ENCODE measurements at regions not wholly inside any gene's neighbourhood (a gene's known extent, or its start where the extent isn't known, plus 50 kb on each side); places are given as distances from the start of the nearest gene placed in this dataset.
"Not testable (repeated sequence)": the region's sequence is repeated elsewhere in the genome, so short reads cannot be mapped to it uniquely, and the experiment has no call there.

DNA sequence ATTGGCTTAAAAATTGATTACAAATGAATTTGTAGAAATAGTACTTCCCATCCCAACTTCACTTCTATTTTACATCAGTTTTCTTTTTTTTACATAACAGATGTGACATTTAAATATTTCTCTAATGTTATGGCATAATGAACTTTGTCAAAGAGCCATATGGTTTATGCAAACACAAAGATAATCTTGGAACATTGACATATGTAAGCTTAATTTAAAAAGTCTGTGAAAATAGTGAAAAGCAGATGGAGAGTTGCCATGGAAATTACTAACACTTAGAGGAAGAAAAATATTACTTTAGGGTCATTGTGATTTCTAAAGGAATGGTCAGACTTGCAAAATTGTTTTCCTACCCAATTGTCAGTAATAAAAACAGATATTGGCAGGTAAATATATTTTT, 232.4 kb downstream of the AEBP2 start:
- DNase-seq = no peak

GRCh38 chr12:19674437-19674836, 235.1 kb downstream of the AEBP2 start:
- no peak for DNase-seq

- DNase-seq = no peak
Measured at GRCh38 chr12:19675361-19675760, 236.1 kb downstream of the AEBP2 start.

- DNase-seq = not testable (repeated sequence)
Measured at GRCh38 chr12:19678501-19678900, 239.2 kb downstream of the AEBP2 start.

DNA sequence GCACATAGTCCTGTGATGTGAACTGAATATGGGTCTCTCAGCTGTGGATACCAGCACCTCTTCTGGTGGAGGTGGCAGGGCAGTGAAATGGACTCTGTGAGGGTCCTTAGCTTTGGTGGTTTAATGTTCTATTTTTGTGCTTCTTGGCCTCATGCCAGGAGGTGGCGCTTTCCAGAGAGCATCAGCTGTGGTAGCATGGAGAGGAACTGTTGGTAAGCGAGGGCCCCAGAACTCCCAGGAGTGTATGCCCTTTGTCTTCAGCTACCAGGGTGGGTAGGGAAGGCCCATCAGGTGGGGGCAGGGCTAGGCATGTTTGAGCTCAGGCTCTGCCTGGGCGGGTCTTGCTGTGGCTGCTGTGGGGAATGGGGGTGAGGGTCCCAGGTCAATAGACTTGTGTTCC, 241.7 kb downstream of the AEBP2 start:
- no peak for DNase-seq

DNA sequence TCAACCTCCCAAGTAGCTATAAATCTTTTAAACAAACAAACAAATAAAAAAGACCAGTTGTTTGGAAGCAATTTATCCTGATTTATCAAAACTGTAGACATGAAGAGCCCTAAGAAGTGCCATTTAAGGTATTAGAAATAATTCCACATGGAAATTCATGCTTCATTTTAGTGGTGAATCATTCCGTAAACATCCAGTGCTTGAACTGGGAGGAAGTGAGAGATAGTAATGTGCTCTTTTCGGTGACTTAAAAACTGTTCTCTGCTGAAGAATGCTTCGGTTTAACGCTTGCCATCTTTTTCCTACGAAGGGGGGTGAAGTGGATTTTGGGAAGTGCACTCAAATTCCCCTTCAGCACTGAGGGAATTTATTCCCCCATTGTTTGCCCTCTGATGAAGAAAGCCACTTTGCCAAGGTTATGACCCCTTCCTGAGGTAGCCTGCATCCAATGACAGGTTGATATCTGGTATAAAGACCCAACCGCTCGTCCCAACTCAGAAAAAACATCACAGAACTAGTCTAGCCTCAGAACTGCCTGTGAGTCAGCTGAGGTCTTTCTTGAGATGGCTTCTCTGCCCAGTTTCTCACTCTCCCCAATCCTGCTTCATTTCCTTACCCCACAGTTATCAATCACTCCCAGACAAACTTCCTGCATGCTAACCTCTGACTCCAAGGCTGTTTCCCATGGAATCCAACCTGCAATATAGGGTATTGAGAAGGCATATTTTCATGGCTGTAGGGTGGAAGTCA, 244.1 kb downstream of the AEBP2 start:
- no peak for DNase-seq

DNA sequence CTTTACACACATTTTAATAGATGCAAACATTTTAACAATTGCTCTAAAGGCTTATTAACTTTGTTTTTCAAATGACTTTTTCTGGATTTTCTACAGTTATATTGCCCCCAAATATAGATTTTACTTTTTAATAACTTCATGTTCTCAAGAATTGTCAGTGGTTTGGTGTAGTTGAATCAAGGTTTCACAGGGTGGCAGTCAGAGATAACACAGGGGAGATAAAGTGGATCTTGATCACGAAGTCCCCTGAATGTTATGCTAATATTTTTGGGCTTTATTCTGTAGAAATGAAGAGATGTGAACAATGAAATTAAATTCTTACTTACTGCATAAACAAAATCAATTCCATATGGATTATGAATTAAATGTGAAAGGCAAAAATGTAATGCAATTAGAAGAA, 248.1 kb downstream of the AEBP2 start:
- no peak for DNase-seq

DNA sequence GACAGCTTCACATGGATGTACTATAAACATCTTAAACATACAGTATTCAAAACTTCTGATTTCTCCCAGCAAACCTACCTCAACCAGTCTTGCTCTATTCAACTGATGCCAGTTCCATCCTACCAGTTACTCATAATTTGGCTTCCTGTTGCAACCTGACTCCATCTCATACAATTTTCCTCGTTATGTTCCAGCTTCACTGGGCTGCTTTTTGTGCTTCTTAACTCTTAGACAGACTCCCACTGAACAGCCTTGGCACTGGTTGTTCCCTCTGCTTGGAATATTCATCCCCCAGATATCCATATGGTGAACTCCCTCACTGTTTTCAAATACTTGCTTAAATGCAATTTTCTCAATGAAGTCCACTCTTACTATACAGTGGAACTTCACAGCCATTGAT, 249.2 kb downstream of the AEBP2 start:
- no peak for DNase-seq

- no peak for DNase-seq
Measured at GRCh38 chr12:19689226-19689625, 249.9 kb downstream of the AEBP2 start.

DNA sequence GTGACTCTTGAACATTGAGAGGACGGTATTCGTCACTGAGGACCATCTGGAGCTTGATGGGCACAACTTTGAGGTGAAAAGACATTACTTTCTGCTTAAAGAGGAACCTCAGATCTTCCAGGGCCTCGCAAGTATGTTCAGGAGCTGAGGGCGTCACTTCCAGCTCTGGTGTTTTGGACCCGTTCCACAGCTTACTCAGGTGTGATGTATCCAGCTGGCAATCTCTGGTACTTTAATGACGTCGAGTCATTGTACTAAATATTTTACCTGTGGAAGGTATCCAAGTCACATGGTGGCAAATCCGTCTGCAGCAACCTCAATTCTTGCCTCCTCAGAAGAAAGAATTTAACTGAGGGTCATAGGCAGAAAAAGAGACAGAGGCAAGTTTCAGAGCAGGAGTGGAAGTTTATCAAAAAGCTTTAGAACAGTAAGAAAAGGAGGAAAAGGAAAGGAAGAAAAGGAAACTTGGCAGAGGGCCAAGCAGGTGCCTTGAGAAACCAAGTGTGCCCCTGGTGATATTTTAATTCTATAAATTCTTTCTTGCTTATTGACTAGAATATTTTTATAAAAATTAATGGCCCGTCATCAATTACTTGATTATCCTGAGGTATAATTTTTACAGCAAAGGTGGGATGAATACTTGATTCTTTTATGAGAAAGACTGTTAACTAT, 250.6 kb downstream of the AEBP2 start:
- DNase-seq = no peak

GRCh38 chr12:19692091-19692490, 252.8 kb downstream of the AEBP2 start:
- no peak for DNase-seq

- DNase-seq = no peak
Measured at GRCh38 chr12:19692566-19692965, 253.3 kb downstream of the AEBP2 start.

DNA sequence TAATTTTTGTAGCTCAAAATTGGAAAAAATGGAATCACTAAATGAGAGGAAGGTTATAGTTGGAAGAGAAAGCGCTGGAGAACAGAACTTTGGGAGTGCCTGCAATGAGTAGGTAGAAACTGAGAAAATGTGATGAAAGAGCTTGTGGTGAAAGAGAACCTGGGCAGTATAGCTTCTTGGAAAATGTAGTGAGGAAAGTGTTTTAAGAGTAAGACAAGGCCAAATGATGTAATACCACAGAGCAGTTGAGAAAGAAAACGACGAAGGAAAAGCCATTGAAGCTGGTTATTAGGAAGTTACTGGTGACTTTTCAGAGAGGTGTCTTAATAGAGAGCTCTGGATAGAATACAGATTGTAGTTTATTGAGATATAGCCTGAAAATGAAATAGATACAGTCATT, 255.3 kb downstream of the AEBP2 start:
- DNase-seq = no peak

GRCh38 chr12:19695244-19696098, 256.2 kb downstream of the AEBP2 start:
- DNase-seq = no peak

GRCh38 chr12:19700969-19701368, 261.7 kb downstream of the AEBP2 start:
- no peak for DNase-seq

DNA sequence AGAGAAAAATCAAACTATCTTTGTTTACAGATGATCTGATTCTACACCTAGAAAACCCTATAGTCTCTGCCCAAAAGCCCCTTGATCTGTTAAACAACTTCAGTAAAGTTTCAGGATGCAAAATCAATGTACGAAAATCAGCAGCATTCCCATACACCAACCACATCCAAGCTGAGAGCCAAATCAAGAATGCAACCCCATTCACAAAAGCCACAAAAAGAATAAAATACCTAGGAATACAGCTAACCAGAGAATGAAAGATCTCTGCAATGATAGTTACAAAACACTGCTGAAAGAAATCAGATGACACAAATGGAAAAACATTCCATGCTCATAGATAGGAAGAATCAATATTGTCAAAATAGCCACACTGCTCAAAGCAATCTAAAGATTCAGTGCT, 265.7 kb downstream of the AEBP2 start:
- DNase-seq = no peak

DNA sequence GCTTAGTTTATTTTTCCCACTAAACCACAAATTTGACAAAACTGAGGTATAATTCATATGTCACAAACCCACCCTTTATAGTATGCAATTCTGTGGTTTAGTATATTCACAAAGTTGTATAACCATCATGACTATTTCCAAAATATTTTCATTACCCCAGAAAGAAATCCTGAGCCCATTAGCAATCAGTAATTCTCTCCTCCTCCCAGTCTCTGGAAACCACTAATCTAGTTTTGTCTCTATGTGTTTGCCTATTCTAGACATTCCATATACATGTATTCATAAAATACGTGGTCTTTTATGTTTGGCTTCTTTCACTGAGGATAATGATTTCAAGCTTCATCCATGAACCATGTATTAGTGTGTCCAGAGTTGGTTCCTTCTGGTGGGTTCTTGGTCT, 267.6 kb downstream of the AEBP2 start:
- DNase-seq = no peak

- DNase-seq = no peak
Measured at GRCh38 chr12:19707948-19708409, 268.7 kb downstream of the AEBP2 start.

DNA sequence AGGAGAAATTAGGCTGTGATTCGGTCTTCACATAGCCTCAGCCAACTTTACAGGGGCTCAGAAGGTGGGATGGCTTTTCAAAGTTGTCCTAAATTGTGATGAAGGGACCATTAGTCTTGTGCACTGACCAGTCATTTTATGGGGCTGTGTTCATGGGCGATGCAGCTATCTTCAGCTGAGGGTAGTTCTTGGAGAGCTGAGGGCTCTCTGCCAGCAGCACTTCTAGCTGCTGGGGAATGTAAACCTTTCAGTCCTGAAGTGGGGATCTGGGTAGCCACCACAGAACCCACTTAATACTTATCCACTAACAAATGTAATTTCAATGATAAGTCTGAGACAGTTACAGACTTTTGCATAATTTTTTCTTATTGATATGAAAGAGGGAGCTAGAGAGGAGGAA, 270.6 kb downstream of the AEBP2 start:
- no peak for DNase-seq

GRCh38 chr12:19710811-19711793, 271.8 kb downstream of the AEBP2 start:
- no peak for DNase-seq

DNA sequence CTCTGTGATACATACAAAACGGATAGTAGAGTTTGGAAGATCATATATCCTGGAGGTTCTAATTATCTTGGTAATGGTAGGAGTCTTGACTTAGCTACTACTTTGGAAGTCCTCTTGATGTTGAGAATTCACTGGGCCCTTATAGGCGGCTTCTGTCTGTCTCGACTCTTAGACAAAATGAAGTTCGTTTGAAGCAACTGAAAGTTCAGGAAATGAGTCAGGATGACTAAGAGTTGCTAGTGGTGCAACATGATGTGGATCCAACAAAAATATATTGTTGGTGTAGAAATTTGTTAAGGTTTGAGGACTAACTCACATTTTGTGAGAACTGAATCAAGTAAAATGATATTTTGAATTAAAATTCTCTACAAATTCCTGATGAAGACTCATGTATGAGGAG, 272.7 kb downstream of the AEBP2 start:
- DNase-seq = no peak

DNA sequence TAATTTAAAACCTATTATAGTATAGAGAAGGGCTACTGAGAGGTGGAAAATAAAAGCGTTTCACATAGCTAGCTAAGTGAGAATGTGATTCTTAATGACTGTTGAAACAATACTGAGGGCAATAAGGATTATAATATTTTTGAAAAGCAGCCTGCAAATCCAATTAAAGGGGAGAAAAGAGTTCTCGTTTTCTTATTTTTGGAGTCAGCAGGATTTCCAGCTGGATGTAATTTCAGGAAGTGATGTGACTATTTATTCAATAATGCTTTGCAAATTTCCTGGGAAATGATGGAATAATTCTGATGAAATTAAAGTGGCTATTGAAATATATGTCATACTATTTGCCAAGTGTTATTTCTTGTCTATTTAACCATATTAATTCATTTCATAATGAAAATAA, 279.1 kb downstream of the AEBP2 start:
- no peak for DNase-seq

Measured in activated CD4-positive, alpha-beta T cell treated with anti-CD3 and anti-CD28 coated beads, Interleukin-2, amount 50 U/mL, for 1 hour (primary cell).